KMS-11 (cell line): ENCODE measurements at regions not wholly inside any gene's neighbourhood (a gene's known extent, or its start where the extent isn't known, plus 50 kb on each side); places are given as distances from the start of the nearest gene placed in this dataset.
"Not testable (repeated sequence)": the region's sequence is repeated elsewhere in the genome, so short reads cannot be mapped to it uniquely, and the experiment has no call there.

Experiments used
- H2AFZ ChIP-seq: fragments of 200-600 bp; sonication (generic); 2 replicates; pipeline ENCODE4 v1.6.1; 2016; ENCODE audit warnings: antibody characterized with exemption, mixed run types, low read depth
- H3K27ac ChIP-seq: fragments of 200-600 bp; sonication (generic); 2 replicates; pipeline ENCODE4 v1.6.1; 2016; ENCODE audit warnings: mild to moderate bottlenecking, mixed run types
- H3K27me3 ChIP-seq: fragments of 200-600 bp; sonication (generic); 2 replicates; pipeline ENCODE4 v1.6.1; 2017; ENCODE audit warnings: mild to moderate bottlenecking, low read depth, mixed run types, moderate library complexity; ENCODE audit not compliant: insufficient read depth
- H3K36me3 ChIP-seq: fragments of 200-600 bp; sonication (generic); 2 replicates; pipeline ENCODE4 v1.6.1; 2017; ENCODE audit warnings: mild to moderate bottlenecking, mixed run types; ENCODE audit not compliant: insufficient read depth
- H3K4me1 ChIP-seq: fragments of 200-600 bp; sonication (generic); 2 replicates; pipeline ENCODE4 v1.6.1; 2016; ENCODE audit warnings: mild to moderate bottlenecking, low read depth, mixed run types; ENCODE audit not compliant: poor library complexity, severe bottlenecking
- H3K4me2 ChIP-seq: fragments of 200-600 bp; sonication (generic); 2 replicates; pipeline ENCODE4 v1.7.0; 2016; ENCODE audit warnings: mild to moderate bottlenecking, mixed run types
- H3K4me3 ChIP-seq: fragments of 200-600 bp; sonication (generic); IDR thresholded peaks from 2 replicates; pipeline ENCODE4 v1.6.1; 2017; ENCODE audit warnings: low read depth, low read length, mixed read lengths; ENCODE audit not compliant: insufficient read depth
- H3K79me2 ChIP-seq: fragments of 200-600 bp; sonication (generic); 2 replicates; pipeline ENCODE4 v1.6.1; 2016; ENCODE audit warnings: low read depth, mixed run types; ENCODE audit not compliant: insufficient read depth
- H3K9ac ChIP-seq: fragments of 200-600 bp; sonication (generic); 2 replicates; pipeline ENCODE4 v1.6.1; 2016; ENCODE audit warnings: mild to moderate bottlenecking, mixed run types
- H4K20me1 ChIP-seq: fragments of 200-600 bp; sonication (generic); 2 replicates; pipeline ENCODE4 v1.6.1; 2016; ENCODE audit warnings: mild to moderate bottlenecking, mixed run types; ENCODE audit not compliant: insufficient read depth
- CTCF ChIP-seq: fragments of 200-600 bp; sonication (generic); conservative IDR thresholded peaks from 2 replicates; pipeline ENCODE4 v1.6.1; 2017; ENCODE audit warnings: low read depth, mild to moderate bottlenecking, antibody characterized with exemption, low read length, moderate library complexity, mixed read lengths

GRCh38 chr20:47915495-47915894, 130.2 kb upstream of the SULF2 start:
- Histone ChIP-seq H3K36me3 (no peaks in the 10 kb centered on the region), H3K4me3 (no peak overlapping the region), H3K27ac (no peak overlapping the region), H3K4me2 (no peak overlapping the region), H3K4me1 (no peaks in the 10 kb centered on the region), H4K20me1 (no peaks in the 10 kb centered on the region), H3K79me2 (no peaks in the 10 kb centered on the region), H3K27me3 (peaks cover 3% of the 10 kb centered on the region; the same call in 1 of the 2 replicates), H3K9ac (no peak overlapping the region), H2AFZ (no peak overlapping the region)
- no peak for TF ChIP-seq CTCF

- H3K4me3 ChIP-seq: no peak overlapping the region
- H4K20me1 ChIP-seq: no peaks in the 10 kb centered on the region
- no peaks in the 10 kb centered on the region for H3K36me3 ChIP-seq
- H3K27ac ChIP-seq: no peak overlapping the region
- H3K4me1 ChIP-seq: no peaks in the 10 kb centered on the region
- no peaks in the 10 kb centered on the region for H3K79me2 ChIP-seq
- no peak overlapping the region for H3K9ac ChIP-seq
- peaks cover 3% of the 10 kb centered on the region; the same call in 1 of the 2 replicates for H3K27me3 ChIP-seq
- H2AFZ ChIP-seq: no peak overlapping the region
- no peak for TF ChIP-seq CTCF
- no peak overlapping the region for H3K4me2 ChIP-seq
These were observed 129.5 kb upstream of the SULF2 start for GRCh38 chr20:47914792-47915191.

GRCh38 chr20:47912786-47913501, 127.7 kb upstream of the SULF2 start:
- H4K20me1 ChIP-seq, H3K36me3 ChIP-seq, H3K4me3 ChIP-seq, H3K79me2 ChIP-seq, H3K27ac ChIP-seq, H3K4me2 ChIP-seq, H2AFZ ChIP-seq, H3K4me1 ChIP-seq, H3K9ac ChIP-seq: not testable (repeated sequence)
- peaks cover 15% of the 10 kb centered on the region; the same call in 1 of the 2 replicates for H3K27me3 ChIP-seq

- not testable (repeated sequence) for H3K27ac ChIP-seq, H4K20me1 ChIP-seq
- peaks cover 16% of the 10 kb centered on the region; the same call in 1 of the 2 replicates for H3K27me3 ChIP-seq
These were observed 126.9 kb upstream of the SULF2 start for GRCh38 chr20:47912165-47912564.

GRCh38 chr20:47909696-47910369, 124.6 kb upstream of the SULF2 start:
- not testable (repeated sequence) for H3K4me2 ChIP-seq

More at GRCh38 chr20:47912165-47912564, 126.9 kb upstream of the SULF2 start:
- not testable (repeated sequence) for H3K9ac ChIP-seq, H2AFZ ChIP-seq, H3K4me1 ChIP-seq, H3K36me3 ChIP-seq, H3K79me2 ChIP-seq, H3K4me3 ChIP-seq, H3K4me2 ChIP-seq

GRCh38 chr20:47908361-47909035, 123.2 kb upstream of the SULF2 start:
- not testable (repeated sequence) for H3K4me1 ChIP-seq, H2AFZ ChIP-seq, H3K4me3 ChIP-seq, H4K20me1 ChIP-seq, H3K36me3 ChIP-seq, H3K79me2 ChIP-seq, H3K9ac ChIP-seq, H3K4me2 ChIP-seq, H3K27ac ChIP-seq
- H3K27me3 ChIP-seq: peaks cover 33% of the 10 kb centered on the region; the same call in 1 of the 2 replicates

More at GRCh38 chr20:47909696-47910369, 124.6 kb upstream of the SULF2 start:
- not testable (repeated sequence) for H2AFZ ChIP-seq, H3K4me3 ChIP-seq, H3K9ac ChIP-seq, H3K36me3 ChIP-seq, H3K4me1 ChIP-seq, H3K27ac ChIP-seq, H4K20me1 ChIP-seq, H3K79me2 ChIP-seq
- H3K27me3 ChIP-seq: peaks cover 27% of the 10 kb centered on the region; the same call in 1 of the 2 replicates

- H3K4me2 ChIP-seq, H3K9ac ChIP-seq, H4K20me1 ChIP-seq, H3K36me3 ChIP-seq, H3K4me1 ChIP-seq, H2AFZ ChIP-seq, H3K4me3 ChIP-seq, H3K27ac ChIP-seq, H3K79me2 ChIP-seq: not testable (repeated sequence)
- H3K27me3 ChIP-seq: peaks cover 33% of the 10 kb centered on the region; the same call in 1 of the 2 replicates
These were observed 122.7 kb upstream of the SULF2 start for GRCh38 chr20:47907951-47908350.
